Kidney epithelial cell (primary cell): ENCODE measurements at regions not wholly inside any gene's neighbourhood (a gene's known extent, or its start where the extent isn't known, plus 50 kb on each side); places are given as distances from the start of the nearest gene placed in this dataset.

Experiments
- DNase-seq: peaks from one replicate; pipeline ENCODE4 v3.0.0-alpha.2; 2010; ENCODE audit warnings: low read depth
- H3K27me3 ChIP-seq: 2 replicates; pipeline ENCODE4 v1.6.0; 2011; ENCODE audit warnings: low read length; ENCODE audit not compliant: control insufficient read depth, insufficient read depth
- H3K36me3 ChIP-seq: 2 replicates; pipeline ENCODE4 v1.5.1; 2011; ENCODE audit warnings: low read length; ENCODE audit not compliant: control insufficient read depth, insufficient read depth
- H3K4me3 ChIP-seq: 2 replicates; pipeline ENCODE4 v1.5.1; 2011; ENCODE audit warnings: low read depth, mild to moderate bottlenecking, control low read depth, low read length
- CTCF ChIP-seq: IDR thresholded peaks from 2 replicates; pipeline ENCODE4 v1.5.1; 2011; ENCODE audit warnings: mild to moderate bottlenecking, moderate library complexity, low read length, control low read depth, inconsistent platforms; ENCODE audit not compliant: insufficient read depth, poor library complexity, severe bottlenecking

GRCh38 chr6:113110211-113110610 lies 746.9 kb upstream of the MARCKS start:
- no peak for DNase-seq
- H3K36me3 ChIP-seq: no peaks in the 10 kb centered on the region
- no peak for TF ChIP-seq CTCF
- H3K4me3 ChIP-seq: no peak overlapping the region
- H3K27me3 ChIP-seq: no peaks in the 10 kb centered on the region

GRCh38 chr6:113111550-113111949 lies 745.6 kb upstream of the MARCKS start:
- Histone ChIP-seq H3K27me3 (no peaks in the 10 kb centered on the region), H3K36me3 (no peaks in the 10 kb centered on the region), H3K4me3 (no peak overlapping the region)
- TF ChIP-seq CTCF: no peak
- DNase-seq: no peak

GRCh38 chr6:113112086-113112485 lies 745.1 kb upstream of the MARCKS start:
- Histone ChIP-seq H3K4me3 (no peak overlapping the region), H3K27me3 (no peaks in the 10 kb centered on the region), H3K36me3 (no peaks in the 10 kb centered on the region)
- TF ChIP-seq CTCF: no peak
- DNase-seq: no peak

GRCh38 chr6:113115196-113115595 lies 741.9 kb upstream of the MARCKS start:
- Histone ChIP-seq H3K36me3 (no peaks in the 10 kb centered on the region), H3K4me3 (no peak overlapping the region), H3K27me3 (no peaks in the 10 kb centered on the region)
- TF ChIP-seq CTCF: no peak
- DNase-seq: no peak

- TF ChIP-seq CTCF: no peak
- peak; percentile 83 for DNase-seq
- Histone ChIP-seq H3K27me3 (no peaks in the 10 kb centered on the region), H3K36me3 (no peaks in the 10 kb centered on the region), H3K4me3 (no peak overlapping the region)
These were observed 736.9 kb upstream of the MARCKS start for GRCh38 chr6:113120224-113120581.

- H3K36me3 ChIP-seq: no peaks in the 10 kb centered on the region
- no peaks in the 10 kb centered on the region for H3K27me3 ChIP-seq
- no peak for TF ChIP-seq CTCF
- no peak overlapping the region for H3K4me3 ChIP-seq
- DNase-seq: peak; percentile 78
These were observed 736.4 kb upstream of the MARCKS start for GRCh38 chr6:113120582-113121285.
